GM21367 (cell line): ENCODE measurements at regions not wholly inside any gene's neighbourhood (a gene's known extent, or its start where the extent isn't known, plus 50 kb on each side); places are given as distances from the start of the nearest gene placed in this dataset.

Source experiments
- ATAC-seq: cut with Tn5 transposase; IDR thresholded peaks from one replicate; pipeline ENCODE4 v1.9.1; 2021; ENCODE audit not compliant: unreplicated experiment

- no peak for ATAC-seq
Observed at GRCh38 chr6:110033101-110033500, 55.0 kb downstream of the GPR6 start.

GRCh38 chr6:110033749-110034666 lies 55.9 kb downstream of the GPR6 start:
- ATAC-seq: no peak

- ATAC-seq: no peak
Observed at GRCh38 chr6:110034667-110035036, 56.5 kb downstream of the GPR6 start.

- ATAC-seq: no peak
Observed at GRCh38 chr6:110035321-110035720, 57.2 kb downstream of the GPR6 start.

GRCh38 chr6:110036408-110037302 lies 58.5 kb downstream of the GPR6 start:
- no peak for ATAC-seq

GRCh38 chr6:110037726-110038295 lies 59.7 kb downstream of the GPR6 start:
- ATAC-seq: no peak

- peak; percentile 82 for ATAC-seq
Observed at GRCh38 chr6:110039364-110039980, 61.4 kb downstream of the GPR6 start.

- ATAC-seq: peak; percentile 29
Observed at GRCh38 chr6:110039981-110040383, 61.9 kb downstream of the GPR6 start.

GRCh38 chr6:110040716-110041115 lies 62.6 kb downstream of the GPR6 start:
- no peak for ATAC-seq

- no peak for ATAC-seq
Observed at GRCh38 chr6:110041126-110041525, 63.0 kb downstream of the GPR6 start.

GRCh38 chr6:110041830-110042229 lies 63.7 kb downstream of the GPR6 start:
- no peak for ATAC-seq

GRCh38 chr6:110042670-110043296 lies 64.7 kb downstream of the GPR6 start:
- ATAC-seq: no peak

GRCh38 chr6:110043366-110043994 lies 65.4 kb downstream of the GPR6 start:
- ATAC-seq: no peak

GRCh38 chr6:110044096-110044495 lies 66.0 kb downstream of the GPR6 start:
- no peak for ATAC-seq

GRCh38 chr6:110044622-110045021 lies 66.5 kb downstream of the GPR6 start:
- ATAC-seq: no peak

- ATAC-seq: no peak
Observed at GRCh38 chr6:110048221-110048875, 70.2 kb downstream of the GPR6 start.

GRCh38 chr6:110049696-110050439 lies 71.8 kb downstream of the GPR6 start:
- ATAC-seq: no peak
